ENCODE measurements at regions not wholly inside any gene's neighbourhood (a gene's known extent, or its start where the extent isn't known, plus 50 kb on each side); places are given as distances from the start of the nearest gene placed in this dataset.

GRCh38 chr11:69941546-69942332 lies 122.5 kb upstream of the FGF3 start:
- ATAC-seq (replicated peaks; ENCODE audit: extremely low read depth, poor library complexity, severe bottlenecking) (no peak), DNase-seq (ENCODE audit: low spot score in 2 of 2) (no peak)
- Mint-ChIP-seq H3K9me3 (no peaks in the 10 kb centered on the region), H3K36me3 (ENCODE audit: insufficient read depth) (no peaks in the 10 kb centered on the region), H3K4me1 (no peaks in the 10 kb centered on the region), H3K27me3 (peaks cover 39% of the 10 kb centered on the region), H3K4me3 (no peak overlapping the region), H3K27ac (ENCODE audit: low read depth) (no peak overlapping the region)

DNA sequence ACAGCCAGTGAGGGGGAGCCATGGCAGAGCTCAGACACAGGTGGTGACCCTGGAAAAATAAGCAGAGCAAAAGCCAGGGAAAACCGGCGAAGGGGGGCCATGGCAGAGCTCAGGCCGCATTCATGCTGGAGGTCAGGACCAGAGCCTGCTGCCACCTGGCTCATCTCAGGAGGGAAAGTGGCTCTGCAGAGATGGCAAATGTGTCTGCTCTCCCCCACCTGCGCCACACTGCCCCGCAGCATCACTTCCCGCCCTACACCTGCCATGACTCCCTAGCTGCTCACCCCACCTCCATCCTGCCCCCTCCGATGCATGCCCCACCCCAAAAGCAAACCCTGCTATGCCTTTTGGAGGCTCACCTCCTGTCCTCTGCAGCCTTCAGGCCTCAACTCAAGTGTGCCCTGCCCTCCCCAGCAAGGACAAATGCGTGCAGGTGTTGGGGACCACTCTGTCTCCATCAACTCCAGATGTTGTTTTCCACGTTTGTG lies 123.2 kb upstream of the FGF3 start:
- H3K27me3 Mint-ChIP-seq, result peaks cover 39% of the 10 kb centered on the region
- DNase-seq (ENCODE audit: low spot score in 2 of 2) (no peak), ATAC-seq (replicated peaks; ENCODE audit: extremely low read depth, poor library complexity, severe bottlenecking) (no peak)
- H3K4me1 Mint-ChIP-seq, result no peaks in the 10 kb centered on the region
- H3K27ac Mint-ChIP-seq (ENCODE audit: low read depth), result no peak overlapping the region
- no peaks in the 10 kb centered on the region for H3K9me3 Mint-ChIP-seq
- no peaks in the 10 kb centered on the region for H3K36me3 Mint-ChIP-seq (ENCODE audit: insufficient read depth)
- no peak overlapping the region for H3K4me3 Mint-ChIP-seq

DNA sequence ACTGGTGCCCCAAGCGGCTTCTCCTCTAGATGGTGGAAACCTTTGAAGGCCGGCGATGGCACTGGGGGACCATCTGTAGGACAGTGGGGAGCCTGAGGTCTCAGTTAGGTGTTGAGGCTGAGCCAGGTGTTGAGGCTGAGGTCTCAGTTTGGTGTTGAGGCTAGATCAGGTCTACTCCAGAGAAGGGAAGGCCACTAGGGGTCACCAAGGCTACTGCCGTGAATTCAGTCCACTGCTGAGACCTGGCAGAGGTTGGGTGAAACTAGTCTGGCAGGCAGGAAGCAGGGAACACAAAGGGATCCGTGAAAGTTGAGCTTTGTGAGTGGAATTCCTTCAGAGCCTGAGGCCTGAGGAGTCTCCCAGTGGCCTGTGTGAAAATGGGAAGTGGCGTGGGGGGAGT lies 123.8 kb upstream of the FGF3 start:
- DNase-seq (ENCODE audit: low spot score in 2 of 2), result no peak
- no peak for ATAC-seq (replicated peaks; ENCODE audit: extremely low read depth, poor library complexity, severe bottlenecking)
- Mint-ChIP-seq H3K27ac (ENCODE audit: low read depth) (no peak overlapping the region), H3K36me3 (ENCODE audit: insufficient read depth) (no peaks in the 10 kb centered on the region), H3K4me3 (no peak overlapping the region), H3K27me3 (peaks cover 39% of the 10 kb centered on the region), H3K4me1 (no peaks in the 10 kb centered on the region), H3K9me3 (no peaks in the 10 kb centered on the region)

- no peaks in the 10 kb centered on the region for H3K4me1 Mint-ChIP-seq
- H3K27me3 Mint-ChIP-seq, result peaks cover 39% of the 10 kb centered on the region
Observed at GRCh38 chr11:69943506-69943905, 124.3 kb upstream of the FGF3 start.

GRCh38 chr11:69944146-69944795 lies 125.1 kb upstream of the FGF3 start:
- Mint-ChIP-seq H3K27me3 (peaks cover 33% of the 10 kb centered on the region), H3K27ac (ENCODE audit: low read depth) (no peak overlapping the region), H3K4me1 (no peaks in the 10 kb centered on the region), H3K4me3 (no peak overlapping the region), H3K36me3 (ENCODE audit: insufficient read depth) (no peaks in the 10 kb centered on the region), H3K9me3 (no peaks in the 10 kb centered on the region)
- ATAC-seq (replicated peaks; ENCODE audit: extremely low read depth, poor library complexity, severe bottlenecking), result no peak
- DNase-seq (ENCODE audit: low spot score in 2 of 2), result no peak

More at GRCh38 chr11:69943506-69943905, 124.3 kb upstream of the FGF3 start:
- H3K36me3 Mint-ChIP-seq (ENCODE audit: insufficient read depth), result no peaks in the 10 kb centered on the region
- ATAC-seq (replicated peaks; ENCODE audit: extremely low read depth, poor library complexity, severe bottlenecking), result no peak
- no peaks in the 10 kb centered on the region for H3K9me3 Mint-ChIP-seq
- no peak overlapping the region for H3K4me3 Mint-ChIP-seq
- no peak for DNase-seq (ENCODE audit: low spot score in 2 of 2)
- no peak overlapping the region for H3K27ac Mint-ChIP-seq (ENCODE audit: low read depth)

- no peaks in the 10 kb centered on the region for H3K4me1 Mint-ChIP-seq
- no peak overlapping the region for H3K27ac Mint-ChIP-seq (ENCODE audit: low read depth)
- no peaks in the 10 kb centered on the region for H3K36me3 Mint-ChIP-seq (ENCODE audit: insufficient read depth)
- H3K9me3 Mint-ChIP-seq, result no peaks in the 10 kb centered on the region
- no peak for ATAC-seq (replicated peaks; ENCODE audit: extremely low read depth, poor library complexity, severe bottlenecking)
- no peak for DNase-seq (ENCODE audit: low spot score in 2 of 2)
- no peak overlapping the region for H3K4me3 Mint-ChIP-seq
- peaks cover 28% of the 10 kb centered on the region for H3K27me3 Mint-ChIP-seq
Observed at GRCh38 chr11:69945157-69945556, 125.9 kb upstream of the FGF3 start.

- Mint-ChIP-seq H3K36me3 (ENCODE audit: insufficient read depth) (no peaks in the 10 kb centered on the region), H3K27me3 (peaks cover 16% of the 10 kb centered on the region), H3K4me3 (no peak overlapping the region), H3K4me1 (no peaks in the 10 kb centered on the region), H3K9me3 (no peaks in the 10 kb centered on the region), H3K27ac (ENCODE audit: low read depth) (no peak overlapping the region)
- no peak for DNase-seq (ENCODE audit: low spot score in 2 of 2)
- ATAC-seq (replicated peaks; ENCODE audit: extremely low read depth, poor library complexity, severe bottlenecking), result no peak
Observed at GRCh38 chr11:69947059-69947792, 128.0 kb upstream of the FGF3 start.

DNA sequence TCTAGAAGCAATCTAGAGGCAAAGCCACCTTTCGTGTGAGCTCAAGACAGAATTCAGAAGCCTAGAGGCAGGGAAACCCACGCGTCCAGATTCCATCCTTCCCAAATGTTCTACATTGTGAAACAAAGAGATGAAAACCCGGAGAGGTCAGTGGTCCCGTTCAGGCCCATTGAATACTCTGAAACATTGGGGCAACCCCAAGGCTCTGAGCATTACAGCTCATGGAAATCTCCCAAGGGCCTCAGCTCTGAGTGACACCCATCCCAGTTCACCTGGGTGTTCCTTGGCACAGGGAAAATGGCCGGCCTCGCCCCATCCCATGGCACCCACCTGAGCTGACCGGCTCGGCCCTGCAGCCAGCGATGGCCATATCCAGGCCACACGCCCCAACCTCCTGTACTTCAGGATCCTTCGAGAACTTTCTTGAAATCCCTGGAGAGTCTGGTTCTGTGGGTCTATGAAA lies 128.6 kb upstream of the FGF3 start:
- no peak overlapping the region for H3K27ac Mint-ChIP-seq (ENCODE audit: low read depth)

DNA sequence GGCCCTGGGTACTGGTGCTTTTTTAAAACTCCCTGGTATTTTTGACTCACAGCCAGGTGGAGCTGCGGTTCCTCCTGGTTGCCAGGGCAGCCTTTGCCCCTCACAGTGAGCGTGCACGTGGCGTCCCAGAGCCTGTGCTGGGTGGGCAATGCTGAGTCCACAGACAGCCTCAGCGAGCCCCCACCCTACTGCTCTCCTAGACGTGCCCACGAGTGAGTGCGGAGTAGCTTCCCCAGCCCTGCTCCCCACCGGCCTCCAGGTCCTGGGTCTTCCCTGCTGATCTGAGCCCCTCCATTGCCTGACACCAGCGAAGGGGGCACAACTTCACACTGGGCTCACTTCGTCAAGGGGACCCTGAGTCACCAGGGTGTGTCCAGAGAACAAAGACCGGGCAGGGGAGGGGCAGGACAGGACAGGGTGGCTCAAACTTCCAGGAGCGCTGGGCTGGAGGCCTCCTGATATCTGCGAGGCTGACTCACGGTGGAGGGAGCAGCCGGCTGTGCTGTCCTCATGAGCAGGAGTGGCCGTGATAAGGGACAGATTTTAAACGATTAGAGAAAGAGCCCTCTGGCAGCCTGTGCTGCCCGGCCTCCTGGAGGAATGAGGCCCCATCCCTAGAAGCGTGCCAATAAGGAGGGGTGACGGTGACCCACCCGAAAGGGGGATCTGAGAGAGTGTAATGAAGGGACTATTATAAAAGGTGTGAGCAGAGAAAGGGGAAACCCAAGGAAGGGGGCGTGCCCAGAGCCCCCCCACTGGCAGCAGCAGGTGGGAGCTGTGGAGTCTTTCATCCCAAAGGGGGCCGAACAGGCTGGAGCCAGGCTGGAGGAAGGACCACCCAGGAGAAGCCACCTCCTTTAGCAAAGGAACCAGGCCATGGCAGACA lies 129.3 kb upstream of the FGF3 start:
- no peaks in the 10 kb centered on the region for H3K36me3 Mint-ChIP-seq (ENCODE audit: insufficient read depth)
- ATAC-seq (replicated peaks; ENCODE audit: extremely low read depth, poor library complexity, severe bottlenecking) (no peak), DNase-seq (ENCODE audit: low spot score in 2 of 2) (no peak)
- no peak overlapping the region for H3K27ac Mint-ChIP-seq (ENCODE audit: low read depth)
- H3K4me3 Mint-ChIP-seq, result no peak overlapping the region
- H3K9me3 Mint-ChIP-seq, result no peaks in the 10 kb centered on the region
- H3K27me3 Mint-ChIP-seq, result peaks cover 7% of the 10 kb centered on the region
- H3K4me1 Mint-ChIP-seq, result no peaks in the 10 kb centered on the region

More for the DNA sequence above, 128.6 kb upstream of the FGF3 start:
- no peak for ATAC-seq (replicated peaks; ENCODE audit: extremely low read depth, poor library complexity, severe bottlenecking)
- Mint-ChIP-seq H3K27me3 (peaks cover 10% of the 10 kb centered on the region), H3K4me3 (no peak overlapping the region), H3K36me3 (ENCODE audit: insufficient read depth) (no peaks in the 10 kb centered on the region), H3K4me1 (no peaks in the 10 kb centered on the region), H3K9me3 (no peaks in the 10 kb centered on the region)
- no peak for DNase-seq (ENCODE audit: low spot score in 2 of 2)

DNA sequence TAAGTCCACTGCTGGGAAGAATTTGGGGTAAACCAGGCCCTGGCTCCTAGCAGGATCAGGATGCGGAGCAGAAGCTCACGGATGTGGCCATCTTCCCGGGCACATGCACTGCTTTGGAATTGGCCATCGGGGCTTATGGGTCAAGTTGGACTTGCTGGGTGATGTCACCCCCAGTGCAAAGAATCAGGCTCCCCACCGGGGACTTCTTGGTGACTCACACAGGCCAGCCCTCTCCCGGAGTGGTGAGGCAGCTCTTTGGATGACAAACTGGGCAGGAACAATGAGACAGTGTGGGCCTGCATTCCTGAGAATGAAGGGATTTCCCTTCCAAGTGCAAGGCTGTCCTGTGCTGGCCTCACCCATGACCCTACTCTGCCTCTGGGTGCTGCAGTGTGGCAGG lies 128.8 kb upstream of the ANO1 start:
- ATAC-seq (replicated peaks; ENCODE audit: extremely low read depth, poor library complexity, severe bottlenecking) (no peak), DNase-seq (ENCODE audit: low spot score in 2 of 2) (no peak)
- Mint-ChIP-seq H3K4me3 (no peak overlapping the region), H3K4me1 (no peaks in the 10 kb centered on the region), H3K27ac (ENCODE audit: low read depth) (no peak overlapping the region), H3K36me3 (ENCODE audit: insufficient read depth) (no peaks in the 10 kb centered on the region), H3K27me3 (peaks cover 7% of the 10 kb centered on the region), H3K9me3 (no peaks in the 10 kb centered on the region)

GRCh38 chr11:69950120-69950519 lies 128.0 kb upstream of the ANO1 start:
- H3K27me3 Mint-ChIP-seq, result peaks cover 12% of the 10 kb centered on the region
- H3K27ac Mint-ChIP-seq (ENCODE audit: low read depth), result no peak overlapping the region
- H3K4me3 Mint-ChIP-seq, result no peak overlapping the region
- H3K36me3 Mint-ChIP-seq (ENCODE audit: insufficient read depth), result no peaks in the 10 kb centered on the region
- H3K4me1 Mint-ChIP-seq, result no peaks in the 10 kb centered on the region
- DNase-seq (ENCODE audit: low spot score in 2 of 2), result no peak
- no peaks in the 10 kb centered on the region for H3K9me3 Mint-ChIP-seq
- ATAC-seq (replicated peaks; ENCODE audit: extremely low read depth, poor library complexity, severe bottlenecking), result no peak

- H3K4me1 Mint-ChIP-seq, result no peaks in the 10 kb centered on the region
- H3K36me3 Mint-ChIP-seq (ENCODE audit: insufficient read depth), result no peaks in the 10 kb centered on the region
- H3K27ac Mint-ChIP-seq (ENCODE audit: low read depth), result no peak overlapping the region
- peaks cover 18% of the 10 kb centered on the region for H3K27me3 Mint-ChIP-seq
- ATAC-seq (replicated peaks; ENCODE audit: extremely low read depth, poor library complexity, severe bottlenecking), result no peak
- no peak for DNase-seq (ENCODE audit: low spot score in 2 of 2)
- no peaks in the 10 kb centered on the region for H3K9me3 Mint-ChIP-seq
- no peak overlapping the region for H3K4me3 Mint-ChIP-seq
Observed at GRCh38 chr11:69950621-69951020, 127.5 kb upstream of the ANO1 start.
